Retinal pigment epithelial cell (primary cell): ENCODE measurements at regions not wholly inside any gene's neighbourhood (a gene's known extent, or its start where the extent isn't known, plus 50 kb on each side); places are given as distances from the start of the nearest gene placed in this dataset.
"Not testable (repeated sequence)": the region's sequence is repeated elsewhere in the genome, so short reads cannot be mapped to it uniquely, and the experiment has no call there.

ENCODE experiments used
- DNase-seq: peaks from one replicate; pipeline ENCODE4 v3.0.0-alpha.2; 2010; ENCODE audit warnings: low read depth
- H3K4me3 ChIP-seq: 2 replicates; pipeline ENCODE4 v1.5.1; 2011; ENCODE audit warnings: mild to moderate bottlenecking, low read length, control low read depth, moderate library complexity
- TF ChIP-seq, protein P1 (sequence below): conservative IDR thresholded peaks from 2 replicates; pipeline ENCODE4 v1.5.1; 2011; ENCODE audit warnings: low read depth, low read length, control low read depth, inconsistent platforms

DNA sequence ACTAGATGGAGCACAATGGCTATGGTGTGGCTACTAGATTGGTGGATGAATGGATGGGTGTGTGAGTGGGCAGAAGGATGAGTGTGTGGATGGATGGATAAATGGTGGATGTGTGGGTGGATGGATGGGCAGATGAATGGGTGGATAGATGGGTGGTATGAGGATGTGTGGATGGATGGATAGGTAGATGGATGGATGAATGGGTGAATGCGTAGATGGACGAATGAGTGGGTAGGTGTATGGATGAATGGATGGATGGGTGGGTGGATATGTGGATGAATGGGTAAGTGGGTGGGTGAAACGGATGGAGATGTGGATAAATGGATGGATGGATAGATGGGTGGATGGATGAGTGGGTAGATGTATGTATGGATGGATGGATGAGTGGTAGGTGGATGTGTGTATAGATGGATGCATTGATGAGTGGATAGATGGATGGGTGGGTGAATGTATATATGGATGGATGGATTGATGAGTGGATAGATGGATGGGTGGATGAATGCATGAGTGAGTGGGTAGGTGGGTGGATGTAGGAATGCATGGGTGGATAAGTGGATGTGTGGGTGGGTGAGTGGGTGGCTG, 114.2 kb downstream of the TEX29 start:
- no peak for DNase-seq
- TF ChIP-seq, protein P1, sequence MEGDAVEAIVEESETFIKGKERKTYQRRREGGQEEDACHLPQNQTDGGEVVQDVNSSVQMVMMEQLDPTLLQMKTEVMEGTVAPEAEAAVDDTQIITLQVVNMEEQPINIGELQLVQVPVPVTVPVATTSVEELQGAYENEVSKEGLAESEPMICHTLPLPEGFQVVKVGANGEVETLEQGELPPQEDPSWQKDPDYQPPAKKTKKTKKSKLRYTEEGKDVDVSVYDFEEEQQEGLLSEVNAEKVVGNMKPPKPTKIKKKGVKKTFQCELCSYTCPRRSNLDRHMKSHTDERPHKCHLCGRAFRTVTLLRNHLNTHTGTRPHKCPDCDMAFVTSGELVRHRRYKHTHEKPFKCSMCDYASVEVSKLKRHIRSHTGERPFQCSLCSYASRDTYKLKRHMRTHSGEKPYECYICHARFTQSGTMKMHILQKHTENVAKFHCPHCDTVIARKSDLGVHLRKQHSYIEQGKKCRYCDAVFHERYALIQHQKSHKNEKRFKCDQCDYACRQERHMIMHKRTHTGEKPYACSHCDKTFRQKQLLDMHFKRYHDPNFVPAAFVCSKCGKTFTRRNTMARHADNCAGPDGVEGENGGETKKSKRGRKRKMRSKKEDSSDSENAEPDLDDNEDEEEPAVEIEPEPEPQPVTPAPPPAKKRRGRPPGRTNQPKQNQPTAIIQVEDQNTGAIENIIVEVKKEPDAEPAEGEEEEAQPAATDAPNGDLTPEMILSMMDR: no peak
- H3K4me3 ChIP-seq: no peak overlapping the region

DNA sequence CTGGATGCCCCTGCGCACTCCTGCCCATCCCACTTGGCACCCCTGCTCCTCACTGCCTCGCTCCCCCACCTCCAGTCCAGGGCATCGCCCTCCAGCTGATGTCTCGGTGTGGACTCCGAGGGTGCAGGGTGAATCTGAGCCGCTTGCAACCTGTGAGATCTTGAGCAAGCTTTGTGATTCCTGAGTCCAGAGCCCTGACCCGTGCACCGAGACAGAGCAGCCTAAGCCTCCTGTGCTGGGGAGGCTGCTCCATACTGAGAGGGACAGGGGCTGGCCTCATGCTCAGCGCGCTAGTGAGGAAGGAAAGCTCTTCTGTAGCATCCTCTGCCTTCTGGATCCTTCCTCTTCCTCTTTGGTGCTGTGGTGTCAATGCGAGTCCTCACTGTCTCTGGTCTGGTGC, 116.0 kb downstream of the TEX29 start:
- TF ChIP-seq, protein P1: no peak
- no peak overlapping the region for H3K4me3 ChIP-seq
- DNase-seq: no peak

DNA sequence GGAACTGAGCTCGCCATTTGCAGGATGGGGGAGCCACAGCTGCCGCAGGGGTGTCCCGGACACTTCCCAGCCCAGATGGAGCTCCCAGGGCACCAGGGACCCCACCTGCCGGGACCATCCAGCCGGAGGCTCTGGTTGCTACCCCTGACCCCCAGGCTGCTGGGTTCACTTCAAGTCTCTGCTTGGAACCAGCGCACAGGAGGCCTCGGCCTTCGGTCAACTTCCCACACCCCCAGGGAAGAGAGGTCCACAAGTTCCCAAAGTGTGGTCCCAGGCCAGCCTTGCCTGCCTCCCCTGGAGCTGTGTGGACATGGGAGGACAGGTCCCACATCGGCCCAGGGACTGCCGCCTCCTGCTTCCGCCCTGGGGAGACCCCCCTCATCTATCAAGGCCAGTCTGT, 117.0 kb downstream of the TEX29 start:
- TF ChIP-seq, protein P1: no peak
- H3K4me3 ChIP-seq: no peak overlapping the region
- no peak for DNase-seq

- DNase-seq: no peak
- H3K4me3 ChIP-seq: no peak overlapping the region
- TF ChIP-seq, protein P1: no peak
Observed at GRCh38 chr13:111437856-111438547, 117.6 kb downstream of the TEX29 start.

DNA sequence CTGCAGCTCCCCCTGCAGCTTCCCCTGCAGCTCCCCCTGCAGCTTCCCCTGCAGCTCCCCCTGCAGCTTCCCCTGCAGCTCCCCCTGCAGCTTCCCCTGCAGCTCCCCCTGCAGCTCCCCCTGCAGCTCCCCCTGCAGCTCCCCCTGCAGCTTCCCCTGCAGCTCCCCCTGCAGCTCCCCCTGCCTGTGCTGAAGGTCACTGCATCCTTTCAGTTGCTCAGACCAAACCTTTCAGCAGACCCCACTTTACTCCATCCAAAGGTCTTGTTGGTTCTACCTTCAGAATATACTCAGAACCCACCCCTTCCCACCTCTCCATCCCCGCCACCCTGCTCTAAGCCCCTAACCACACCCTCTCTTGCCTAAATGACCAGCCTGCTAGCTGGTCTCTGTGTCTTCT, 120.0 kb downstream of the TEX29 start:
- H3K4me3 ChIP-seq, DNase-seq: not testable (repeated sequence)

DNA sequence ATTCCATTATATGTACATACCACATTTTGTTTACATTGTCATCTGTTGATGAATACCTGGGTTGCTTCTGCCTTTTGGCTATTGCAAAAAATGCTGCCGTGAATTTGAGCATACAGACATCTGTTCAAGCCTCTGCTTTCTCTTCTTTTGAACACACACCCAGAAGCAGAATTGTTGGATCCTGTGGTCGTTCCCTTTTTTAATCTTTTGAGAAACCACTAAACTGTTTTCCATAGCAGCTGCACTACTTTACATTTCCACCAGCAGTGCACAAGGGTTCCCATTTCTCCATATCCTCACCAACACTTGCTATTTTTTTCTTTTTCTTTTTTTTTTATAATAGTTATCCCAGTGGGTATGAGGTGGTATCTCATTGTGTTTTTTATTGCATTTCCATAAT, 123.5 kb downstream of the TEX29 start:
- DNase-seq: no peak
- TF ChIP-seq, protein P1: no peak
- no peak overlapping the region for H3K4me3 ChIP-seq

- no peak for DNase-seq
- H3K4me3 ChIP-seq: no peak overlapping the region
- TF ChIP-seq, protein P1: no peak
Observed at GRCh38 chr13:111448504-111448903, 128.1 kb downstream of the TEX29 start.

- H3K4me3 ChIP-seq: no peak overlapping the region
- DNase-seq: no peak
- TF ChIP-seq, protein P1: no peak
Observed at GRCh38 chr13:111449041-111449440, 128.6 kb downstream of the TEX29 start.
